AG08395 (cell line): ENCODE measurements at regions not wholly inside any gene's neighbourhood (a gene's known extent, or its start where the extent isn't known, plus 50 kb on each side); places are given as distances from the start of the nearest gene placed in this dataset.

Source experiments
- DNase-seq: peaks from one replicate; pipeline ENCODE4 v3.0.0; 2012; ENCODE audit warnings: mixed read lengths, low spot score

- no peak for DNase-seq
These were observed 711.5 kb downstream of the RPS29 start for GRCh38 chr14:48874711-48875110.

GRCh38 chr14:48857366-48857765 is 728.8 kb downstream of the RPS29 start:
- DNase-seq, result no peak

- DNase-seq, result no peak
These were observed 733.0 kb downstream of the RPS29 start for GRCh38 chr14:48853159-48853558.

- no peak for DNase-seq
These were observed 736.3 kb downstream of the RPS29 start for GRCh38 chr14:48849741-48850322.

GRCh38 chr14:48842785-48843184 is 743.4 kb downstream of the RPS29 start:
- DNase-seq, result no peak

- no peak for DNase-seq
These were observed 760.1 kb downstream of the RPS29 start for GRCh38 chr14:48826058-48826457.

GRCh38 chr14:48814562-48814961 is 771.6 kb downstream of the RPS29 start:
- no peak for DNase-seq

GRCh38 chr14:48805315-48805714 is 780.9 kb downstream of the RPS29 start:
- DNase-seq, result no peak

GRCh38 chr14:48792376-48793024 is 793.7 kb downstream of the RPS29 start:
- no peak for DNase-seq

- no peak for DNase-seq
These were observed 797.4 kb downstream of the RPS29 start for GRCh38 chr14:48788771-48789170.

- no peak for DNase-seq
These were observed 799.7 kb downstream of the RPS29 start for GRCh38 chr14:48786498-48786897.

- DNase-seq, result no peak
These were observed 814.5 kb downstream of the RPS29 start for GRCh38 chr14:48771717-48772116.

GRCh38 chr14:48751293-48751692 is 834.9 kb downstream of the RPS29 start:
- no peak for DNase-seq

- DNase-seq, result no peak
These were observed 838.0 kb downstream of the RPS29 start for GRCh38 chr14:48748151-48748675.

GRCh38 chr14:48747561-48748089 is 838.6 kb downstream of the RPS29 start:
- DNase-seq, result no peak

- no peak for DNase-seq
These were observed 842.0 kb downstream of the RPS29 start for GRCh38 chr14:48744202-48744601.

GRCh38 chr14:48738186-48738925 is 847.8 kb downstream of the RPS29 start:
- DNase-seq, result no peak

GRCh38 chr14:48735607-48736006 is 850.6 kb downstream of the RPS29 start:
- DNase-seq, result no peak

GRCh38 chr14:48731260-48731659 is 854.9 kb downstream of the RPS29 start:
- DNase-seq, result no peak

- DNase-seq, result no peak
These were observed 860.0 kb downstream of the RPS29 start for GRCh38 chr14:48726080-48726642.

- no peak for DNase-seq
These were observed 861.0 kb downstream of the RPS29 start for GRCh38 chr14:48725051-48725734.
